Neural cell (in vitro differentiated cells): ENCODE measurements at regions not wholly inside any gene's neighbourhood (a gene's known extent, or its start where the extent isn't known, plus 50 kb on each side); places are given as distances from the start of the nearest gene placed in this dataset.

Source experiments
- H2AFZ ChIP-seq: fragments of 200-600, 300-800 bp; sonication (generic), shearing (Covaris generic); 2 replicates; pipeline ENCODE4 v1.6.0; 2014; ENCODE audit warnings: low read depth, mild to moderate bottlenecking, antibody characterized with exemption, low read length, moderate library complexity
- H3F3A ChIP-seq: fragments of 200-600 bp; shearing (Covaris generic); 2 replicates; pipeline ENCODE4 v1.6.1; 2016; ENCODE audit warnings: mild to moderate bottlenecking, moderate library complexity, mixed read lengths, antibody characterized with exemption, low read length; ENCODE audit not compliant: insufficient read depth, poor library complexity, severe bottlenecking
- H3K27ac ChIP-seq: fragments of 200-600, 300-800 bp; sonication (generic), shearing (Covaris generic); 2 replicates; pipeline ENCODE4 v1.5.1; 2014; ENCODE audit warnings: mild to moderate bottlenecking, low read length, moderate library complexity
- H3K27me3 ChIP-seq: fragments of 300-800, 200-600 bp; sonication (generic), shearing (Covaris generic); 2 replicates; pipeline ENCODE4 v1.6.0; 2014; ENCODE audit warnings: mild to moderate bottlenecking, low read depth, low read length, moderate library complexity; ENCODE audit not compliant: insufficient read depth
- H3K36me3 ChIP-seq: fragments of 300-800, 200-600 bp; sonication (generic), shearing (Covaris generic); 2 replicates; pipeline ENCODE4 v1.5.1; 2014; ENCODE audit warnings: mild to moderate bottlenecking, antibody characterized with exemption, low read length, moderate library complexity; ENCODE audit not compliant: insufficient read depth
- H3K4me2 ChIP-seq: fragments of 300-800, 200-600 bp; sonication (generic), shearing (Covaris generic); 2 replicates; pipeline ENCODE4 v1.6.0; 2014; ENCODE audit warnings: mild to moderate bottlenecking, low read length
- H3K4me3 ChIP-seq: fragments of 300-800, 200-600 bp; sonication (generic), shearing (Covaris generic); 2 replicates; pipeline ENCODE4 v1.5.1; 2014; ENCODE audit warnings: mild to moderate bottlenecking, low read length, moderate library complexity
- H3K79me2 ChIP-seq: fragments of 200-600 bp; shearing (Covaris generic); replicated peaks from 2 replicates; pipeline ENCODE4 v1.6.0; 2014; ENCODE audit warnings: mild to moderate bottlenecking, low read length, moderate library complexity; ENCODE audit not compliant: insufficient read depth
- H3K9ac ChIP-seq: fragments of 300-800, 200-600 bp; sonication (generic), shearing (Covaris generic); 2 replicates; pipeline ENCODE4 v1.6.1; 2016; ENCODE audit warnings: mild to moderate bottlenecking, low read length, mixed read lengths
- H3K9me2 ChIP-seq: fragments of 200-600 bp; shearing (Covaris generic); 2 replicates; pipeline ENCODE4 v1.6.1; 2016; ENCODE audit warnings: mild to moderate bottlenecking, low read length, mixed read lengths; ENCODE audit not compliant: insufficient read depth
- H3K9me3 ChIP-seq: fragments of 200-600, 300-800 bp; sonication (generic), shearing (Covaris generic); 2 replicates; pipeline ENCODE4 v1.6.1; 2016; ENCODE audit warnings: mild to moderate bottlenecking, mixed run types, low read length, moderate library complexity, mixed read lengths
- H4K20me1 ChIP-seq: fragments of 200-600 bp; shearing (Covaris generic); 2 replicates; pipeline ENCODE4 v1.6.1; 2016; ENCODE audit warnings: mild to moderate bottlenecking, mixed run types; ENCODE audit not compliant: insufficient read depth
- CTCF ChIP-seq: fragments of 450-650 bp; IDR thresholded peaks from 2 replicates; pipeline ENCODE4 v1.5.1; 2014; ENCODE audit warnings: antibody characterized with exemption, mild to moderate bottlenecking, moderate library complexity; ENCODE audit not compliant: poor library complexity, severe bottlenecking
- EP300 ChIP-seq: fragments of 450-650 bp; conservative IDR thresholded peaks from 2 replicates; pipeline ENCODE4 v1.6.1; 2014; ENCODE audit warnings: antibody characterized with exemption, mild to moderate bottlenecking, moderate library complexity; ENCODE audit not compliant: poor library complexity, severe bottlenecking
- EZH2 ChIP-seq: fragments of 200-600, 300-800 bp; shearing (Covaris generic), sonication (generic); IDR thresholded peaks from 2 replicates; pipeline ENCODE4 v1.6.1; 2014; ENCODE audit warnings: antibody characterized with exemption, low read length, borderline replicate concordance, mild to moderate bottlenecking; ENCODE audit not compliant: insufficient read depth, poor library complexity, severe bottlenecking
- MXI1 ChIP-seq: fragments of 450-650 bp; conservative IDR thresholded peaks from 2 replicates; pipeline ENCODE4 v1.6.1; 2014; ENCODE audit warnings: antibody characterized with exemption, mild to moderate bottlenecking; ENCODE audit not compliant: poor library complexity, severe bottlenecking
- POLR2AphosphoS5 ChIP-seq: IDR thresholded peaks from 2 replicates; pipeline ENCODE4 v1.6.1; 2012
- RAD21 ChIP-seq: fragments of 450-650 bp; conservative IDR thresholded peaks from 2 replicates; pipeline ENCODE4 v1.6.1; 2014; ENCODE audit warnings: antibody characterized with exemption, mild to moderate bottlenecking, moderate library complexity
- REST ChIP-seq: IDR thresholded peaks from 2 replicates; pipeline ENCODE4 v1.6.1; 2012; ENCODE audit warnings: borderline replicate concordance
- SMC3 ChIP-seq: fragments of 450-650 bp; conservative IDR thresholded peaks from 2 replicates; pipeline ENCODE4 v1.6.1; 2014; ENCODE audit warnings: antibody characterized with exemption, mild to moderate bottlenecking, moderate library complexity; ENCODE audit not compliant: poor library complexity
- TAF1 ChIP-seq: IDR thresholded peaks from 2 replicates; pipeline ENCODE4 v1.6.1; 2012; ENCODE audit warnings: low read depth

GRCh38 chr2:160882906-160883305 is 277.3 kb upstream of the TANK start:
- no peaks in the 10 kb centered on the region for H3K27me3 ChIP-seq
- no peaks in the 10 kb centered on the region for H3F3A ChIP-seq
- H3K27ac ChIP-seq, result no peak overlapping the region
- no peaks in the 10 kb centered on the region for H3K79me2 ChIP-seq
- no peak overlapping the region for H3K4me2 ChIP-seq
- H3K9me2 ChIP-seq, result no peaks in the 10 kb centered on the region
- H3K9me3 ChIP-seq, result no peaks in the 10 kb centered on the region
- no peak overlapping the region for H3K9ac ChIP-seq
- H2AFZ ChIP-seq, result no peak overlapping the region
- H4K20me1 ChIP-seq, result no peaks in the 10 kb centered on the region
- no peak overlapping the region for H3K4me3 ChIP-seq
- no peaks in the 10 kb centered on the region for H3K36me3 ChIP-seq
- TF ChIP-seq EP300 (no peak), SMC3 (no peak), POLR2AphosphoS5 (no peak), EZH2 (no peak), MXI1 (no peak), TAF1 (no peak), REST (no peak), CTCF (no peak), RAD21 (no peak)

DNA sequence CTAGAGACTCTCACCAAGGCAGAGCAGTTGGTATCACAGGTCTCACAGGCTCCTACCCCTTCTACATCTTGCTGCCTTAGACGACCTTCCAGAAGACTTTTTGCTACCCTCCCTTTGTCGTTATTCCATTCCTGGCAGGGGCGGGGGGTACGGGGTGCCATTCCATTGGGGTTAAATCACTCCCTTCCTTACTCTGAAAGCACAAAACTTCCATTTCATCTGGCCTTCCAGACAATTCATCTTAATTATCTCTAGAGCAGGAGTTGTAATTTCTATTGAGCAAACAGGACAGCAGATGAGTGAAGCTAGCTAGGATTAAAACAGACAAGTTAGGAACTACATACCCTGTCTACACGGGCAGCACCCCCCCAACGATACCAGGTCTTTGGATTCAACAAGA is 276.2 kb upstream of the TANK start:
- Histone ChIP-seq H3K9me2 (no peaks in the 10 kb centered on the region), H3K4me3 (no peak overlapping the region), H3K9ac (no peak overlapping the region), H3K36me3 (no peaks in the 10 kb centered on the region), H3F3A (no peaks in the 10 kb centered on the region), H3K27ac (no peak overlapping the region), H3K9me3 (no peaks in the 10 kb centered on the region), H2AFZ (no peak overlapping the region), H3K79me2 (no peaks in the 10 kb centered on the region), H4K20me1 (no peaks in the 10 kb centered on the region), H3K27me3 (no peaks in the 10 kb centered on the region), H3K4me2 (no peak overlapping the region)
- TF ChIP-seq MXI1 (no peak), TAF1 (no peak), EP300 (no peak), POLR2AphosphoS5 (no peak), SMC3 (no peak), CTCF (no peak), REST (no peak), EZH2 (no peak), RAD21 (no peak)
